22Rv1 (cell line): ENCODE measurements at regions not wholly inside any gene's neighbourhood (a gene's known extent, or its start where the extent isn't known, plus 50 kb on each side); places are given as distances from the start of the nearest gene placed in this dataset.

Source experiments
- ZFX ChIP-seq: fragments of 450-650 bp; IDR thresholded peaks from 2 replicates; pipeline ENCODE4 v1.6.1; 2017; ENCODE audit warnings: antibody characterized with exemption, borderline replicate concordance
- TF ChIP-seq, protein P1 (sequence below): fragments of 450-650 bp; IDR thresholded peaks from 2 replicates; pipeline ENCODE4 v1.5.1; 2017; ENCODE audit warnings: mild to moderate bottlenecking

GRCh38 chr11:119804698-119805097 is 75.7 kb upstream of the NECTIN1 start:
- TF ChIP-seq, protein P1, sequence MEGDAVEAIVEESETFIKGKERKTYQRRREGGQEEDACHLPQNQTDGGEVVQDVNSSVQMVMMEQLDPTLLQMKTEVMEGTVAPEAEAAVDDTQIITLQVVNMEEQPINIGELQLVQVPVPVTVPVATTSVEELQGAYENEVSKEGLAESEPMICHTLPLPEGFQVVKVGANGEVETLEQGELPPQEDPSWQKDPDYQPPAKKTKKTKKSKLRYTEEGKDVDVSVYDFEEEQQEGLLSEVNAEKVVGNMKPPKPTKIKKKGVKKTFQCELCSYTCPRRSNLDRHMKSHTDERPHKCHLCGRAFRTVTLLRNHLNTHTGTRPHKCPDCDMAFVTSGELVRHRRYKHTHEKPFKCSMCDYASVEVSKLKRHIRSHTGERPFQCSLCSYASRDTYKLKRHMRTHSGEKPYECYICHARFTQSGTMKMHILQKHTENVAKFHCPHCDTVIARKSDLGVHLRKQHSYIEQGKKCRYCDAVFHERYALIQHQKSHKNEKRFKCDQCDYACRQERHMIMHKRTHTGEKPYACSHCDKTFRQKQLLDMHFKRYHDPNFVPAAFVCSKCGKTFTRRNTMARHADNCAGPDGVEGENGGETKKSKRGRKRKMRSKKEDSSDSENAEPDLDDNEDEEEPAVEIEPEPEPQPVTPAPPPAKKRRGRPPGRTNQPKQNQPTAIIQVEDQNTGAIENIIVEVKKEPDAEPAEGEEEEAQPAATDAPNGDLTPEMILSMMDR, result no peak
- TF ChIP-seq ZFX, result no peak
